ENCODE measurements at regions not wholly inside any gene's neighbourhood (a gene's known extent, or its start where the extent isn't known, plus 50 kb on each side); places are given as distances from the start of the nearest gene placed in this dataset.

GRCh38 chr2:12007282-12007681 lies 260.9 kb downstream of the LPIN1 start:
- Histone ChIP-seq H4K20me1 (ENCODE audit: control insufficient read depth, insufficient read depth, low read length, poor library complexity, severe bottlenecking) (no peaks in the 10 kb centered on the region), H3K4me2 (replicated peaks; ENCODE audit: low read depth, low read length, poor library complexity, severe bottlenecking) (no peak overlapping the region), H3K27me3 (replicated peaks in 1 of 4; ENCODE audit: control extremely low read depth in 1 of 4, control insufficient read depth in 3 of 4, insufficient read depth in 4 of 4, low read length in 3 of 4) (no peaks in the 10 kb centered on the region), H3K4me1 (ENCODE audit: control insufficient read depth in 2 of 2, insufficient read depth in 2 of 2, low read length in 2 of 2) (peaks cover 30 to 42% of the 10 kb centered on the region in 2 donors), H3K36me3 (replicated peaks in 1 of 2; ENCODE audit: control extremely low read depth in 1 of 2, control insufficient read depth in 1 of 2, extremely low read depth in 1 of 2, insufficient read depth in 2 of 2, low read length in 1 of 2) (no peaks in the 10 kb centered on the region), H3K79me2 (ENCODE audit: control insufficient read depth, insufficient read depth, low read length) (no peaks in the 10 kb centered on the region), H3K27ac (ENCODE audit: low read length in 2 of 2) (no peak overlapping the region), H3K4me3 (ENCODE audit: control extremely low read depth in 1 of 5, extremely low read depth in 1 of 5, insufficient read depth in 1 of 5, low read depth in 2 of 5, low read length in 4 of 5) (no peak overlapping the region), H2AFZ (ENCODE audit: insufficient read depth, low read depth, low read length, poor library complexity, severe bottlenecking) (no peak overlapping the region), H3K9me3 (ENCODE audit: control extremely low read depth in 1 of 3, control insufficient read depth in 2 of 3, insufficient read depth in 1 of 3, low read length in 2 of 3) (no peaks in the 10 kb centered on the region), H3K9ac (ENCODE audit: low read length) (no peak overlapping the region)
- CTCF ChIA-PET: interaction anchor here (1.2 to 2.5 kb wide), 4 partner anchors 9 to 29 kb away, joined by 3 to 8 read pairs (median 4); no protein-coding TSS in a partner anchor
- Mint-ChIP-seq H3K4me3 (no peak overlapping the region), H3K4me1 (peaks cover 58% of the 10 kb centered on the region), H3K27me3 (no peaks in the 10 kb centered on the region), H3K27ac (no peak overlapping the region), H3K9me3 (ENCODE audit: insufficient read depth) (peaks cover 5% of the 10 kb centered on the region)
- POLR2A ChIA-PET: interaction anchor here (0.7 kb wide), 1 partner anchor 46 kb away, joined by 3 read pairs; no protein-coding TSS in a partner anchor
- no peak for DNase-seq
- no peak for ATAC-seq (ENCODE audit: low read depth)
- WGBS (ENCODE audit: insufficient coverage): no CpG with 5 or more reads among the region's 1 CpG
- TF ChIP-seq CTCF (IDR thresholded peaks at IDR 0.05) (no peak), EZH2 (IDR thresholded peaks at IDR 0.05; ENCODE audit: borderline replicate concordance, insufficient read depth, low read depth, low read length, poor library complexity, severe bottlenecking) (no peak)
- intact Hi-C loops (cut with micrococcal nuclease): loop anchor here (10.0 kb wide), 1 partner anchor 48 kb away; no protein-coding TSS in a partner anchor

GRCh38 chr2:12008425-12009061 lies 262.1 kb downstream of the LPIN1 start:
- no peak overlapping the region for H2AFZ ChIP-seq (ENCODE audit: insufficient read depth, low read depth, low read length, poor library complexity, severe bottlenecking)
- no peaks in the 10 kb centered on the region for H3K79me2 ChIP-seq (ENCODE audit: control insufficient read depth, insufficient read depth, low read length)
- peak overlapping the region; percentile 23 for H3K4me3 Mint-ChIP-seq
- H3K4me2 ChIP-seq (replicated peaks; ENCODE audit: low read depth, low read length, poor library complexity, severe bottlenecking): peak overlapping the region; percentile 4
- H3K9me3 Mint-ChIP-seq (ENCODE audit: insufficient read depth): no peaks in the 10 kb centered on the region
- ATAC-seq (ENCODE audit: low read depth) (peak; percentile 43), DNase-seq (peak; percentile 28)
- 73% methylated on average over 2 of the region's 6 CpGs for WGBS (ENCODE audit: insufficient coverage)
- POLR2A ChIA-PET: no interaction called here
- H3K4me3 ChIP-seq (ENCODE audit: control extremely low read depth in 1 of 5, extremely low read depth in 1 of 5, insufficient read depth in 1 of 5, low read depth in 2 of 5, low read length in 4 of 5): no peak overlapping the region
- H3K9ac ChIP-seq (ENCODE audit: low read length): no peak overlapping the region
- H3K4me1 Mint-ChIP-seq: peaks cover 65% of the 10 kb centered on the region
- H3K27ac Mint-ChIP-seq: no peak overlapping the region
- H3K27me3 Mint-ChIP-seq: no peaks in the 10 kb centered on the region
- no peaks in the 10 kb centered on the region for H3K27me3 ChIP-seq (replicated peaks in 1 of 4; ENCODE audit: control extremely low read depth in 1 of 4, control insufficient read depth in 3 of 4, insufficient read depth in 4 of 4, low read length in 3 of 4)
- H3K27ac ChIP-seq (ENCODE audit: low read length in 2 of 2): no peak overlapping the region
- CTCF ChIA-PET: no interaction called here
- intact Hi-C loops (cut with micrococcal nuclease): loop anchor here (10.0 kb wide), 1 partner anchor 46 kb away; no protein-coding TSS in a partner anchor
- H3K4me1 ChIP-seq (ENCODE audit: control insufficient read depth in 2 of 2, insufficient read depth in 2 of 2, low read length in 2 of 2): peaks cover 32 to 45% of the 10 kb centered on the region in 2 donors
- no peaks in the 10 kb centered on the region for H3K9me3 ChIP-seq (ENCODE audit: control extremely low read depth in 1 of 3, control insufficient read depth in 2 of 3, insufficient read depth in 1 of 3, low read length in 2 of 3)
- H4K20me1 ChIP-seq (ENCODE audit: control insufficient read depth, insufficient read depth, low read length, poor library complexity, severe bottlenecking): no peaks in the 10 kb centered on the region
- H3K36me3 ChIP-seq (replicated peaks in 1 of 2; ENCODE audit: control extremely low read depth in 1 of 2, control insufficient read depth in 1 of 2, extremely low read depth in 1 of 2, insufficient read depth in 2 of 2, low read length in 1 of 2): no peaks in the 10 kb centered on the region
- TF ChIP-seq EZH2 (IDR thresholded peaks at IDR 0.05; ENCODE audit: borderline replicate concordance, insufficient read depth, low read depth, low read length, poor library complexity, severe bottlenecking) (no peak), CTCF (IDR thresholded peaks at IDR 0.05) (no peak)

All from B cell (primary cell).